DND-41 (cell line): ENCODE measurements at regions not wholly inside any gene's neighbourhood (a gene's known extent, or its start where the extent isn't known, plus 50 kb on each side); places are given as distances from the start of the nearest gene placed in this dataset.

Experiments
- EZH2 ChIP-seq: IDR thresholded peaks from 3 replicates; pipeline ENCODE4 v1.6.1; 2012; ENCODE audit warnings: borderline replicate concordance, low read depth, mild to moderate bottlenecking, moderate library complexity, low read length, inconsistent platforms; ENCODE audit not compliant: severe bottlenecking
- TF ChIP-seq, protein P1 (sequence below): IDR thresholded peaks from 2 replicates; pipeline ENCODE4 v1.5.1; 2012; ENCODE audit warnings: borderline replicate concordance, low read length, moderate library complexity, mild to moderate bottlenecking; ENCODE audit not compliant: poor library complexity, severe bottlenecking; ENCODE audit errors: extremely low read depth

DNA sequence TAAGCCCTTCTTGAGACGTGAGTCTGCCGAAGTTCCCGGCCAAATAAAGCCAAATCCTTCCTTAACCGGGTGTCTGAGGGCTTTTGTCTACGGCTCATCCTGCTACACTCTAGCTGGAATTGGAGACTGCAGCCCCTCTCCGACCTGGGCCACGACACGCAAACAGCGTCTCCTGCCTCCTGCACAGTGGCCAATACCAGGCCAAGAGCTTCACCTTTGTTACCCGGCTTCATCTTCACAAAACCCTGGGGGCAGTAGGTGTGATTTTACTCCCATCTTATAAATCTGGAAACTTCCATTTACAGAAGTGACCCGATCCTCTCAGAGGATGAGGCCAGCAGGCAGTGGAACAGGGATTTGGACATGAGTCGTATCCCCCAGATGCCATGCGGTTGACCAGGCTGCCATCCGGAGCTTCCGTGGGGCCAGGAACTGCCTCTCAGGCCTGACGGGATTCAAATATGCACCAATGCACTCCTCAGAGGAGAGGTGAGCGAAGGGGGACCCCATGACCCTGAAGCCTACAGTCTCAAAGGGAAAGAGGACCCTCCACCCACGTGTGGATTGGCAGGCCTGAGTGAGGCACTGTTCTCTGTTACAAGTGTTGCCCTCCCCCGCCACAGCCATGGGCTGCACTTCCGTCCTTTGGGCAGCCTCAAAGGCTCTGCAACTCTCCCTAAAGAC is 53.2 kb upstream of the KLF13 start:
- TF ChIP-seq, protein P1, sequence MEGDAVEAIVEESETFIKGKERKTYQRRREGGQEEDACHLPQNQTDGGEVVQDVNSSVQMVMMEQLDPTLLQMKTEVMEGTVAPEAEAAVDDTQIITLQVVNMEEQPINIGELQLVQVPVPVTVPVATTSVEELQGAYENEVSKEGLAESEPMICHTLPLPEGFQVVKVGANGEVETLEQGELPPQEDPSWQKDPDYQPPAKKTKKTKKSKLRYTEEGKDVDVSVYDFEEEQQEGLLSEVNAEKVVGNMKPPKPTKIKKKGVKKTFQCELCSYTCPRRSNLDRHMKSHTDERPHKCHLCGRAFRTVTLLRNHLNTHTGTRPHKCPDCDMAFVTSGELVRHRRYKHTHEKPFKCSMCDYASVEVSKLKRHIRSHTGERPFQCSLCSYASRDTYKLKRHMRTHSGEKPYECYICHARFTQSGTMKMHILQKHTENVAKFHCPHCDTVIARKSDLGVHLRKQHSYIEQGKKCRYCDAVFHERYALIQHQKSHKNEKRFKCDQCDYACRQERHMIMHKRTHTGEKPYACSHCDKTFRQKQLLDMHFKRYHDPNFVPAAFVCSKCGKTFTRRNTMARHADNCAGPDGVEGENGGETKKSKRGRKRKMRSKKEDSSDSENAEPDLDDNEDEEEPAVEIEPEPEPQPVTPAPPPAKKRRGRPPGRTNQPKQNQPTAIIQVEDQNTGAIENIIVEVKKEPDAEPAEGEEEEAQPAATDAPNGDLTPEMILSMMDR = no peak
- no peak for TF ChIP-seq EZH2
